AG10803 (cell line): ENCODE measurements at regions not wholly inside any gene's neighbourhood (a gene's known extent, or its start where the extent isn't known, plus 50 kb on each side); places are given as distances from the start of the nearest gene placed in this dataset.

ENCODE experiments used
- DNase-seq: peaks from one replicate; pipeline ENCODE4 v3.0.0; 2010; ENCODE audit warnings: low read depth
- H3K4me3 ChIP-seq: 2 replicates; pipeline ENCODE4 v1.5.1; 2011; ENCODE audit warnings: mild to moderate bottlenecking, low read length, control low read depth
- CTCF ChIP-seq: conservative IDR thresholded peaks from 2 replicates; pipeline ENCODE4 v1.5.1; 2011; ENCODE audit warnings: mild to moderate bottlenecking, low read length, control low read depth, inconsistent platforms

- no peak for DNase-seq
- H3K4me3 ChIP-seq: no peak overlapping the region
- no peak for TF ChIP-seq CTCF
Observed at GRCh38 chr4:134024251-134024650, 177.3 kb downstream of the PABPC4L start.

GRCh38 chr4:134019657-134020056 lies 181.9 kb downstream of the PABPC4L start:
- no peak for TF ChIP-seq CTCF
- no peak for DNase-seq
- H3K4me3 ChIP-seq: no peak overlapping the region

- DNase-seq: no peak
- TF ChIP-seq CTCF: no peak
- H3K4me3 ChIP-seq: no peak overlapping the region
Observed at GRCh38 chr4:134018846-134019245, 182.7 kb downstream of the PABPC4L start.

GRCh38 chr4:134001057-134001456 lies 200.5 kb downstream of the PABPC4L start:
- DNase-seq: no peak
- H3K4me3 ChIP-seq: no peak overlapping the region
- TF ChIP-seq CTCF: no peak

GRCh38 chr4:133997436-133997835 lies 204.2 kb downstream of the PABPC4L start:
- H3K4me3 ChIP-seq: no peak overlapping the region
- no peak for TF ChIP-seq CTCF
- no peak for DNase-seq

GRCh38 chr4:133996431-133997121 lies 205.0 kb downstream of the PABPC4L start:
- DNase-seq: no peak
- H3K4me3 ChIP-seq: no peak overlapping the region
- no peak for TF ChIP-seq CTCF

- TF ChIP-seq CTCF: no peak
- DNase-seq: no peak
- no peak overlapping the region for H3K4me3 ChIP-seq
Observed at GRCh38 chr4:133995243-133995960, 206.2 kb downstream of the PABPC4L start.
